ENCODE measurements at regions not wholly inside any gene's neighbourhood (a gene's known extent, or its start where the extent isn't known, plus 50 kb on each side); places are given as distances from the start of the nearest gene placed in this dataset.

DNA sequence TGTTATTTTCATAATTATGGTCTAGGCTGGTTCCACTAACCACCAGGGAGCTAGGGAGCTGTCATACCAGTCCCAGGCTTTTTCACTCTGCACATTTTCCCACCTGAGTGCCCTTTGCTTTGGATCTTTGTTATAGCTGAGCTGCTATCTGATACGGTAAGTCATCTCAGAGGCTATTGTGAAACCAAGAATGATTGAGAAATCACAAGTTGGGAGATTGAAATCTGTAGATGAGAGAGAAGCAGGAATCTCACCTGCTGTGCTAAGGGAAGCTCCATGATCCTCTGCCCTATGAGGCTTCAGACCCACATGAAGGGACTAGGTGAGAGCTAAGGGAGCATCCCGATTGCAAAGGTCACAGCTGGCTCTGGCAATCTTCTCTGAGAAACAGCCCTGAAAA lies 307.8 kb downstream of the REEP3 start (continued):
- TF ChIP-seq ZNF462 (CRISPR knock-in tag; IDR thresholded peaks at IDR 0.05) = no peak
- no peak for TF ChIP-seq POLR2AphosphoS5 (IDR thresholded peaks at IDR 0.05; ENCODE audit: low read depth)
- no peak for TF ChIP-seq ZNF331 (CRISPR knock-in tag; IDR thresholded peaks at IDR 0.05; ENCODE audit: low read depth)
- no peak for TF ChIP-seq CREB1 (CRISPR knock-in tag; IDR thresholded peaks at IDR 0.05; ENCODE audit: low read depth)
- no peak for TF ChIP-seq REST (IDR thresholded peaks at IDR 0.05; ENCODE audit: unreplicated experiment)
- TF ChIP-seq ZNF114 (CRISPR knock-in tag; IDR thresholded peaks at IDR 0.05) = no peak
- no peak for TF ChIP-seq NANOG (IDR thresholded peaks at IDR 0.05; ENCODE audit: borderline replicate concordance)
- no peak for TF ChIP-seq ETS1 (IDR thresholded peaks at IDR 0.05)
- no peak for TF ChIP-seq JUNB (IDR thresholded peaks at IDR 0.05; ENCODE audit: unreplicated experiment)
